Activated CD4-positive, CD25-positive, alpha-beta regulatory T cell treated with anti-CD3 and anti-CD28 coated beads, Interleukin-2, amount 50 U/mL, for 24 hours (primary cell): ENCODE measurements at regions not wholly inside any gene's neighbourhood (a gene's known extent, or its start where the extent isn't known, plus 50 kb on each side); places are given as distances from the start of the nearest gene placed in this dataset.

Source experiments
- ATAC-seq, 2 donors: fragments of 150-1000 bp; cut with Tn5 transposase; one replicate each; pipeline ENCODE4 v1.10.0; 2021; ENCODE audit warnings: mild to moderate bottlenecking in 1 of 2, moderate library complexity in 1 of 2

DNA sequence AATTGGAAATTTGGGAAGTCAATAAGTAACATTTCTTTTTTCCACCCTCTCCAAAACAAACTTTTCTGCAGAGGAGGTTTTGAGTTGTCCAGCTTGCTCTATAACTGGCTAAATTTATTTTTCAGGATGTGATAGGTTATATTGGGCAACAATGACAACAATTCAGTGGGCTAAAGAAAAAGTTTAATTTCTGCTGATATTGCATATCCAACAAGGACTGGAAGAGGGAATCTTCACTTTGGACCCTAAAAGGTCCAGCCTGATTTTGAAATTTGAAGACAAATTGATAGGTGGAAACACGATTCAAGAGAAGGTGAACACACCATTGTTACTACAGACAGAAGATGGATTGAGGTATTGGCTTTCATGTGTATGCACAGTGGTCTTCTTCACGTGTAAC lies 393.1 kb downstream of the BRINP1 start:
- ATAC-seq: no peak

DNA sequence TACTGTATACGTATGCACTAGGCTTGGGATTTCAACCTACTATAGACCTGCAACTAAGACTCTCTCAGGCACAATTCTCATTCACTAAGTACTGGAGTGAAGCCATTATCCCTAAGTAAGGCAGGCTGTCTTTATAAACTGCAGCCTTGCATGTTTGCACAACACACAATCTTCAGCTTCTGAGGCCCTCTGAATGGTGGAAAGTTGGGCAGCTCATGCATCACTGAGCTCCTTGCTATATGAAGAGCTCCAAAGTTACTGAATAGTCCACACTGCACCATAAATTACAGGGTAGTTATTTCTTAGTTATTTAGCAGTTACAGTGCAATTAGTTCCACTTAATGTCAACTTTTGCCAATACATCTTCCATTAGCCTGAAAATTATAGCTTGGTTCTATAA lies 384.6 kb downstream of the BRINP1 start:
- ATAC-seq: no peak

DNA sequence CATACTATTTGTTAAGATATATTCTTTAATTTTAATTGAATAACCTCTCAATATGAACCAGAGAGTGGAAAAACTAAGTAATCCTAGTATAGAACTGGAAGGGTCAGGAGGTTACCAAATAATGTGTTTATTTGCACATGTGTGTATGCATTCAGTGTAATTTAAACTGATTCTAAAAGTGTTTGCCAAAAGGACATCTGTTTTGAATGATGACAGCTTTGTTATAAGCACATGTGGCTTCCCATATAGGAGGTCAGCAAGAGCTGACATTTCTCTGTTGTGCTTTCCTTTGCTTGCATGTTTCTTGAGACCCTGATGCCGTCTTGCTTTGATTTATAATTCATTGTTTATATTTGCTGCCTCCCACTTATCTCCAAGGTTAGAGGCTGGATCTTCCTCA lies 383.4 kb downstream of the BRINP1 start:
- no peak for ATAC-seq

DNA sequence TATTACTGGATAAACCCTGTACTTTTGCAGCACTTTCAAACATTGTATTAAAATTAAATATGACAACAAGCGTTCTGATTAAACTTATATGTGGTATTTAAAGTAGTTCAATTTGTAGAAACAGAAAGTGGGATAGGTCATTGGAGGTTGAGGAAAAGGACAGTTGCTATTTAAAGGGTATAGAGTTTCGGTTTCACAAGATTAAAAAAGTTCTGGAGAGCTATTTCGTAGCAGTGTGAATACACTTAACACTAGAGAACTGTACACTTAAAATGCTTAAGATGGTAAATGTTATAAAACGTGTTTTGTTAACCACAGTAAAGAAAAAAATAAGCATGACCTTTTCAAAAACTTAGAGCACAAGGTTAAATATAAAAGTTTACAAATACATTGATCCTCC lies 382.1 kb downstream of the BRINP1 start:
- no peak for ATAC-seq

DNA sequence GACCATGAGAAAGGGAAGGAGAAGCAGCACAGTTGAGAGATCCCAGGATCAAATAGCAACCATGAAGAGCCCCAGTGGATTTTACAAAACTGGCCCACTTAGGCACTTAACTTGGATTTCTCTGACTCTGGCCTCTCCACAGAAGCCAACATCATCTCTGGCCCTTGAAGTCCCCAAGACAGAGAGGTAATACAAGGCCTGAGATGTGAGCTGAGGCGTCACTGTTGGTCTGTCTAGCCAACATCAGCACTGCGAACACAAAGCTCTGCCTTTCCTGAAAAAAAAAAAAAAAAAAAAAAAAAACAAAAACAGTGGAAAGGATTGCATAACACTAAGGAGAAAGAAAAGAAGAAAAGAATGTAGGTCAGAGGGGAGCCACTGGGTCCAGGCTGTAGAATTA lies 378.3 kb downstream of the BRINP1 start:
- ATAC-seq: no peak

DNA sequence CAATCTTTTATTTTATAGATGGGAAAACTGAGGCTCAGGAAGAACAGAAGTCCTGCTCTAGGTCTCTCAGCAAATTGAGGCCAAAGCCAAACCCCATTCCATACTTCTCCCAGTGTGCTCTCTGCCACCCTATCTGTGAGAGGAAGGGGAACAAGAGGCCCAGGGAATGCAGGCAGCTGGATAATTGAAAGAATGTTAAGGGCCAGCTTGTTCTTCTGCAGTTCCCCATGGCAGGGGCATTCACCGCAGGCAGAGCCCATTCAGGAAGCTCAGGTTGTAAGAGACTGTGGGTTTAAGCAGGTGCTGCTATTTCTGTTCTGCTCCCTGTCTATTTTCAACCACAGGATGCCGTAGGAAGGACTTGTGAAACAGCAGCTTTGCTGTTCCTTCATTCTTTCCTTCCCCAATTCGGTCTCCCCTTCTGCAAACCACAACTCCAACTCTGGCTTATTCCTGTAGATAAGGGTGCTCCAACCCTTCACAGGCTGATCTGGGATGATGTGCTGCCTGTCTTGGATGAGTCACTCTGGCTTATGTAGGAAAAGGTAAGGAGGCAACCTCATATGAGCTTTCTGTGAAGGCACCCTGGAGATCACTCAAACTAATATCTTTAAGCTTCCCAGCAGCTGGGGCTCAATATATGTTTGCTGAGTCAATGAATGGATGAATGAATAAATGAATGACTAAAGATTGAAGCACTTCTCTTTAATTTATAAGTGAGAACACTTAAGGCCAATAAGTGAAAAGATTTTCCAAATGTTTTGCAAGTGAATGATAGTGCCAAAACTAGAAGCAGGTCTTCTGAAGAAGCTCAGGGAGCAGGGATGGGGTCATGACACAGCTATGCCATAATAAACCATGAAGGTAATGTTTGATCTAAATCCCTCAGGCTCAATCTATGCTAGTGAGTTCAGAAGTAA lies 377.6 kb downstream of the BRINP1 start:
- no peak for ATAC-seq

- no peak for ATAC-seq
Observed at GRCh38 chr9:118992813-118993794, 376.1 kb downstream of the BRINP1 start.

DNA sequence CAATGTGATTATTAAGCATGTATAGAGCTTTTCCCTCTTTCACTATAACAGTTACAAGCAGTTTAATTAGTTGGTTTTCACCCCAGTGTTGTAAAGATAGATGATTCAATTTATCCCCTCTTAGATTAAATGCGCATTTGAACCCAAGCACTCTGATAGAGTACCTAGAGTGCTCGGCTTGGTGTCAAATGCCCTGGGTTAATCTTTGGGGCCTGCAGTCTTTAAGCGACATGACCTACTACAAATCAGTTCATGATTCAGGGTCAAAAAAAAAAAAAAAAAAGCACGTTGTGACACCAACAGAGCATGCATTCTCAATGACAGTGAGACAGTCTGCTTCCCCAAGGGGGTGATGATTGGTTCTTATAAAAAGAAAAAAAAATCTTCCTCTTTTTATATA lies 375.3 kb downstream of the BRINP1 start:
- ATAC-seq: no peak

DNA sequence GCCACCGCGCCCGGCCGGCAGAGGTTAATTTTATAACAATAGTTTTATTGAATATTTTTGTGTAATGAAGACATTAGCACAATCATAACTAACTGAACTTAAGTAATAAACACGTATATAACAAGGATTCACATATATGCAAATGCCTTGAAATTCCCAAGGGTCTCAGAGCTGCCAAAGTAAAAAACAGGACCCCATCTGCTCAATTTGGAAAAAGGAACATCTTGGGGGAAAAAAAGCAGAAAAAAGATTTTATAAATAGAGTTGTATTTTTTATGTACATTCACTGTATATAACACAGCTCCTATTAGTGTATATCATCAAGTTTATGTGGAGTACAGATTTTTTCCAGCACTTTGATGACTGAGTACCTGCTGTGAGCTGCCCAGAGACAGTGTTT lies 366.7 kb downstream of the BRINP1 start:
- no peak for ATAC-seq

GRCh38 chr9:119003201-119003611 lies 366.0 kb downstream of the BRINP1 start:
- ATAC-seq: no peak

DNA sequence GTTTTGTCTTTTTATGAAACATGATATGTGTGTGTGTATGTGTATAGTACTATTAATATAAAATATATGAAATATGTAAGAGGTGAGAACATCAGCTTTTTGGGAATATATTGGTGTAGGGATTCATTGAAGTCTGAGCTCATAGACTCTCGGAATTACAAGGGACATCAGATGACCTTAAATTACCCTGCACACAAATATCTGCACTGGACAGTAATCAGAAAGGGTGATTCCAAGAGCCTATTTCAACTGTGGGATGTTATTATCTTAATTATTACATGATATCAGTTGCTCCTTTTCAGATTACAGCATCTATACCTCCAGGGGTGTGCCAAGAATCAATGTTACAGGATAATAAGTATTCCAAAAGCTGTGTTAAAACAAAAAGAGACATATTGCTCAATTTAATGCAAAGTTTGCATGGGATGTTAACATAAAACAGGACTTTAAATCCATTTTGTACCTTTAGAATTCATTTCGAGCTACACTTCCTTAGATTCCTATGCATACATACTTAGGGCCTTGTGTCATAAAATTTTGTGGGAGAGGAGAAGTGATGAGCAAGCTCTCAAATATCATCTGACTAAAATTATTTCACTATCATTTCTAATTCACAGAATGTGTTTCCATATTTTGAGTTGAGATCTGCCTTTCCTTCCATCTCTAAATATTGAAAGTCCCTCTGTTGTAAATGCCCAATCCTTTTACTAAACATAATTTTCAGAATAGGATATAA lies 365.2 kb downstream of the BRINP1 start:
- ATAC-seq: no peak

DNA sequence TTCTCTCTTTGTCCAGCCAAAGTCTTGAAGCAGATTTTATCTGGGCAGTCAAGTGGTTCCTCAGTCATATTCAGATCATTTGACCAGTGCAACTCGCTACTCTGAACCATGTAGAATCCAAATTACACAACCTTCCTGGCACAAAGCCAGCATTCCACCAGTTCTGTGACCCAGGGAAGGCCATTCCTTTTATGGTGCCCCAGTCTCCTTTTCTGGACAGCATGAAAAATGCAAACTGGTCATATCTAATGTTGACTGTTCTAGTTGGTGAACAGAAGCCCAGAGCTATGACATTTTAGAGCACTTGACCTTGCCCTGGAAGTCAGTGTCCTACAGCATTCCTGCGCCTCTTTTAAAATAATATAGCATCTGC lies 364.6 kb downstream of the BRINP1 start:
- no peak for ATAC-seq

GRCh38 chr9:119005162-119005561 lies 364.1 kb downstream of the BRINP1 start:
- ATAC-seq: no peak

GRCh38 chr9:119009249-119009648 lies 360.0 kb downstream of the BRINP1 start:
- no peak for ATAC-seq

GRCh38 chr9:119020284-119020683 lies 349.0 kb downstream of the BRINP1 start:
- ATAC-seq: no peak

- no peak for ATAC-seq
Observed at GRCh38 chr9:119020730-119021333, 348.4 kb downstream of the BRINP1 start.

DNA sequence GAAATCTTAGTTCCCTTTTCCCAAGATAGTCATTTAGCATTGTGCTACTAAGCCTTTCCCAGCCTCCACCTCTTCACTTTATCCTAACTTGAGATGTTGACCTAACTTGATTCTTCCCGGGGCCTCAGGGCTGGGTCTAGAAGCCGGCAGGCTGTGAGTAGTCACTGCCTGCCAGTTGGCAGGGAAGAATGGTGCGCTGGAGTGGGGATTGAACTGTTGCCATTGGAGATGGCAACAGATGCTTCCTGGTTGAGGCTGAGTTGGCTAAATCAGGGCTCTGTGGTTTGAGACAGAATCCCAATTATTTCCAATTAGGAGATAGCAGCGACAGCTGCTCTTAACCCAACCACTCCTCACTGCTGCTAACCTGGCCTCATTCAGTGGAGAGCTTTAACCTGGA lies 343.1 kb downstream of the BRINP1 start:
- ATAC-seq: no peak

DNA sequence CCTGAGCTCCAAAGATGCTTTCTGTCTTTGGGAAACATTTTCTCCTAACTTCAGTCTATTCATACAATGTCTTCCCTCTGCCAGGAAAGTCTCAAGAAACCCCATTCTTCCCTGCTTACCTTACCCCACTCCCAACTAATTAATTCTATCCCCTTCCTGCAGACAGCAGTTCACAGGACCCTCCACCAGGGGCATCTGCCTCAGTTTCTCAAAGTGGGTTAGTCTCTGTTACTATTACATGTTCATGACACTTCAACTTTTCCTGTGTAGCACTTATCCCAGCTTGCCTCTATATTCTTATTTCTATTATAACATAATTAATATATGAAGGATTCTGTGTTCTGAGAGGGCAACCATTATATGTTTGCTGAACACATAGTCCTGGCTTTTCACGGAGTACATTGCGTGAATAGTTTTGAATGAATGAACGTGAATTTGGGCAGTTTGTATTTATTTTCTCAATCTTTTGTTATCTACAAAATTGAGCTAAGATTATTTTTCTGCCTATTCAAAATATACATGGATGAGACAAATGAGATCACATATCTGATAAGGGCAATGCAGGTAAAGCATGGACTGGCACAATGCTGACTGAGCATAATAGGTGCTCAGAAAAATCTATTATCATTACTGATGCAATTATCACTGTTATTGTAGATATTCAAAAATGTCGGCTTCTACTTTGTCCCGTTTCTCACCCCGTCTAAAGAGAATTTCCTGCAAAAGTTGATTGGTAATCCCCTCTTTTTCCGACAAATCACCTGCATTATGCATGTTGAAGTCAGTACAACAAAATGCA lies 341.1 kb downstream of the BRINP1 start:
- no peak for ATAC-seq

GRCh38 chr9:119029886-119030285 lies 339.3 kb downstream of the BRINP1 start:
- no peak for ATAC-seq

DNA sequence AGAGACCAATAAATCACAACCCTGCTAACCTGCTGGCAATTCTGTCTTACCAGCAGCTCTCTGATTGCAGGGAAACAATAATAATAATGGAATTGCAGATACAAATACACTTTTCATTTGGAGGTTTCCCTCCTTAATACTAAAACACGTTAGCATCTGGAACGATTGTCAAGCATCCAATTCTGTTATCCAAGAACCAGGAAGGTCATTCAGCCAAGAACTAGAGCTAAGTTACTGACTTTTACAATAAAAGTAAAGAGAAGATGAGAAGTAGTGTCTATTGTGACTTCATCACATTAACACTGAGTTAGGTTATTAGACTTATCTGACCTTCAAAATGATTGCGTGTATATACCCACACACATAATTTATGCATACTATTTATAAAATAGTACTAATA lies 335.6 kb downstream of the BRINP1 start:
- ATAC-seq: no peak

DNA sequence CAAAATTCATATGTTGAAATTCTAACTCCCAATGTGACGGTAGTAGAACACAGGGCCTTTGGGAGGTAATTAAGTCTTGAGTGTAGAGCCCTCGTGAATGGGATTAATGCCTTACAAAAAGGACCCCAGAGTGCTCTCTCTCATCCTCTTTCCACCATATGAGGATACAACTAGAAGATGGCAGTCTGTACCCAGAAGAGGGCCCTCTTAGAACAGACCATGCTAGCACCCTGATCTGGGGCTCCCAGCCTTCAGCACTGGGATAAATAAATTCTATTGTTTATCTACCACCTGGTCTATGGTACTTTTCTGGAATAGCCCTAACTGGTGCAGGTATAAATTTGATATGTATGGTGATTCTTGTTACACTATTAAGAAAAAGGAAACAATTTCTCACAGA lies 332.3 kb downstream of the BRINP1 start:
- no peak for ATAC-seq

GRCh38 chr9:119043996-119044395 lies 325.2 kb downstream of the BRINP1 start:
- no peak for ATAC-seq
